Muscle of leg (tissue), 3 donors: ENCODE measurements at regions not wholly inside any gene's neighbourhood (a gene's known extent, or its start where the extent isn't known, plus 50 kb on each side); places are given as distances from the start of the nearest gene placed in this dataset.

ENCODE experiments used
- DNase-seq: peaks from one replicate; pipeline ENCODE4 v3.0.0; 2013
- H3K27ac ChIP-seq: one replicate; pipeline ENCODE4 v1.5.1; 2013; ENCODE audit warnings: mild to moderate bottlenecking, low read length, control low read depth
- H3K27me3 ChIP-seq: one replicate; pipeline ENCODE4 v1.6.1; 2013; ENCODE audit warnings: low read length; ENCODE audit not compliant: control insufficient read depth, insufficient read depth
- H3K36me3 ChIP-seq: one replicate; pipeline ENCODE4 v1.6.1; 2013; ENCODE audit warnings: low read length; ENCODE audit not compliant: control insufficient read depth, insufficient read depth
- H3K4me1 ChIP-seq: one replicate; pipeline ENCODE4 v1.6.1; 2013; ENCODE audit warnings: low read length; ENCODE audit not compliant: control insufficient read depth, insufficient read depth
- H3K4me3 ChIP-seq: one replicate; pipeline ENCODE4 v1.5.1; 2013; ENCODE audit warnings: low read length, control low read depth
- H3K9me3 ChIP-seq: replicated peaks from 2 replicates; pipeline ENCODE4 v1.6.1; 2013; ENCODE audit warnings: low read depth, low read length; ENCODE audit not compliant: control insufficient read depth
- WGBS: methylation state at CpG from one replicate; pipeline ENCODE4 v1.1.5; 2013; ENCODE audit warnings: missing lambda C conversion rate; ENCODE audit not compliant: insufficient coverage; 5-methylcytosine and 5-hydroxymethylcytosine counted together

- DNase-seq, result no peak
- Histone ChIP-seq H3K4me3 (no peak overlapping the region), H3K9me3 (peaks cover 8% of the 10 kb centered on the region), H3K27ac (no peak overlapping the region), H3K4me1 (peaks cover 5% of the 10 kb centered on the region), H3K36me3 (no peaks in the 10 kb centered on the region), H3K27me3 (no peaks in the 10 kb centered on the region)
- 86% methylated on average over 25 of the region's 25 CpGs for WGBS
These were observed 66.8 kb upstream of the RFLNA start for GRCh38 chr12:124227951-124228711.

- no peaks in the 10 kb centered on the region for H3K27me3 ChIP-seq
- no peak for DNase-seq
- no peak overlapping the region for H3K4me3 ChIP-seq
- H3K27ac ChIP-seq, result no peak overlapping the region
- H3K9me3 ChIP-seq, result peaks cover 8% of the 10 kb centered on the region
- H3K36me3 ChIP-seq, result no peaks in the 10 kb centered on the region
- peaks cover 5% of the 10 kb centered on the region for H3K4me1 ChIP-seq
These were observed 65.4 kb upstream of the RFLNA start for GRCh38 chr12:124229520-124229919.

DNA sequence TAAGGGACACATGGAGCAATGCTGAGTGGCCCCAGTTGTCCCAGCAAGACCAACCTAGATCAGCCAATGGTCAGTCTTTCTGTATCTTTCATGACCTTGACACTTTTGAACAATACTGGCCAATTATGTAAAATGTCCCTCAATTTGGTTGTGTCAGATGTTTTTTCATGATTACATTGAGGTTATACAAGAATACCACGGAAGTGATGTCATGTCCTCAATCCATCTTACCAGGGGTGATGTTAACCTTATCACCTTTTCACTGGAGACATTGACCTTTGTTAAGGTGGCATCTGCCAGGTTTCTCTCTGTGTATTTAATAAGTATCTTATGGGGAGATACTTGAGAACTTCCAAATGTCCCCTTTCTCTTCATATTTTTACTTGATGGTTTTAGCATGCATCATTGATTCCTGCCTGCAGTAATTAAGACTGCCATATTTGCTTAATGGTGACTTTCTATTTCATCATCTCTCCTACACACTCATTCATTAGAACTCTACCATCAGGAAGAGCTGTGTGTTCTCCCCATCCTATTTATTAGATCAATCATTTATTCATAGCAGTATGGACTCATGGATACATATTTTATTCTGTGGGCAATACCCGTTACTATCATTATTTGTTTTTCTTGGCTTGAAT lies 64.7 kb upstream of the RFLNA start:
- no CpG with 5 or more reads among the region's 2 CpGs for WGBS
- no peak for DNase-seq
- H3K9me3 ChIP-seq, result peaks cover 8% of the 10 kb centered on the region
- no peaks in the 10 kb centered on the region for H3K27me3 ChIP-seq
- H3K4me3 ChIP-seq, result no peak overlapping the region
- H3K27ac ChIP-seq, result no peak overlapping the region
- H3K36me3 ChIP-seq, result no peaks in the 10 kb centered on the region
- H3K4me1 ChIP-seq, result peaks cover 5% of the 10 kb centered on the region

- DNase-seq, result no peak
- H3K36me3 ChIP-seq, result no peaks in the 10 kb centered on the region
- peaks cover 8% of the 10 kb centered on the region for H3K9me3 ChIP-seq
- H3K4me3 ChIP-seq, result no peak overlapping the region
- H3K27ac ChIP-seq, result no peak overlapping the region
- no peaks in the 10 kb centered on the region for H3K27me3 ChIP-seq
- no CpG with 5 or more reads among the region's 3 CpGs for WGBS
- peaks cover 5% of the 10 kb centered on the region for H3K4me1 ChIP-seq
These were observed 64.1 kb upstream of the RFLNA start for GRCh38 chr12:124230789-124231188.

DNA sequence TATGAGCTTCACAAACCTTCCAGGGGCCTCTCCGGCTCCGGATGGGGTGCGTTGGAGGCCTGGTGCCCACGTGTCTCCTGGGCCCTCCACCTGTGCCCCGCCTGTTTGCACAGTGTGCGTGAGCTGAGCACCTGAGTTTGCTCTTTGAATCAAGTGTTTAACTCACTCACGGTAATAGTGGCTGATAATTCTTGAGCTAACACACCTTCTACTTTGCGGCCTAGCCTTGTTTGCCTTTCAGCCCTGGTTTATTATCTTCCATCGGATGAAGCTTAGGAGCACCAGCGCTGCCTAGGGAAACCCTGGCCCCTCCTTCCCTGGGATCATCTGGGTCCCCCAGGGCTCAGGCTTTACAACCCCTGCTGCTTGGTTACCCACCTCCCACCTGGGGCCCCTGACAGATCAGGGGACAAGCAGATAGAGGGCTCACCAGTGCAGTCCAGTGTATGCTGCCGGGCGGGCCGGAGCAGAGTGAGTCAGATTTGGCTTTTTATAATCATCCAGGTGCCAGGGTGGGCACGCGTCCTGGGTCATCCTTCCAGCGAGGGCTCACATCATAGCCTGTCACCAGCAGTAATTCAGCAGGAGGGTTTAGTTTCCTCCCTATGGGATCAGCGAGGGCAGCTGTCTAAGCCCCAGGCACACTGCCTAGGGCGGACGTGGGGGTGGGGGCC lies 62.8 kb upstream of the RFLNA start:
- peaks cover 5% of the 10 kb centered on the region for H3K4me1 ChIP-seq
- peaks cover 8% of the 10 kb centered on the region for H3K9me3 ChIP-seq
- 73% methylated on average over 16 of the region's 19 CpGs for WGBS
- H3K27me3 ChIP-seq, result no peaks in the 10 kb centered on the region
- H3K27ac ChIP-seq, result no peak overlapping the region
- DNase-seq, result no peak
- H3K4me3 ChIP-seq, result no peak overlapping the region
- H3K36me3 ChIP-seq, result no peaks in the 10 kb centered on the region

DNA sequence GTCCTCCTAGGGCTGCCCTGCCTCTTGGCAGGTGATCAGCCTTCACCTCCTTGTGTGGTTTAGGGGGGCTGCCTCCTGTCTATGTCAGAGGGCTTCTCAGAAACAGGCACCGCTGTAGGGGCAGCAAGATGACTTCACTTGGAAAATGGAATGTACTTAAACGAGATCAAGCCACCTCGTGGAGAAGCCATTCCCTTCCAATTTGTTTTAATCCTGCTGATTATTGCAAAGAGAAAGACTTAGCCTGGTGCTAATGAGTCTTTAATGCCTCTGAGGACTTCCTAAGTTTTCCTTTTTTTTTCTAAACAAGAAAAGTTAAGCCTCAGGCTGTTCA lies 62.3 kb upstream of the RFLNA start:
- Histone ChIP-seq H3K27ac (no peak overlapping the region), H3K27me3 (no peaks in the 10 kb centered on the region), H3K4me1 (peaks cover 5% of the 10 kb centered on the region), H3K9me3 (peaks cover 8% of the 10 kb centered on the region), H3K4me3 (no peak overlapping the region), H3K36me3 (no peaks in the 10 kb centered on the region)
- DNase-seq, result no peak
- WGBS, result 30% methylated on average over 2 of the region's 3 CpGs

GRCh38 chr12:124233041-124233796 lies 61.7 kb upstream of the RFLNA start:
- H3K4me1 ChIP-seq, result peaks cover 5% of the 10 kb centered on the region
- no peak overlapping the region for H3K4me3 ChIP-seq
- no peak overlapping the region for H3K27ac ChIP-seq
- peaks cover 8% of the 10 kb centered on the region for H3K9me3 ChIP-seq
- no peaks in the 10 kb centered on the region for H3K36me3 ChIP-seq
- no peaks in the 10 kb centered on the region for H3K27me3 ChIP-seq
- no peak for DNase-seq
- 100% methylated on average over 2 of the region's 5 CpGs for WGBS

DNA sequence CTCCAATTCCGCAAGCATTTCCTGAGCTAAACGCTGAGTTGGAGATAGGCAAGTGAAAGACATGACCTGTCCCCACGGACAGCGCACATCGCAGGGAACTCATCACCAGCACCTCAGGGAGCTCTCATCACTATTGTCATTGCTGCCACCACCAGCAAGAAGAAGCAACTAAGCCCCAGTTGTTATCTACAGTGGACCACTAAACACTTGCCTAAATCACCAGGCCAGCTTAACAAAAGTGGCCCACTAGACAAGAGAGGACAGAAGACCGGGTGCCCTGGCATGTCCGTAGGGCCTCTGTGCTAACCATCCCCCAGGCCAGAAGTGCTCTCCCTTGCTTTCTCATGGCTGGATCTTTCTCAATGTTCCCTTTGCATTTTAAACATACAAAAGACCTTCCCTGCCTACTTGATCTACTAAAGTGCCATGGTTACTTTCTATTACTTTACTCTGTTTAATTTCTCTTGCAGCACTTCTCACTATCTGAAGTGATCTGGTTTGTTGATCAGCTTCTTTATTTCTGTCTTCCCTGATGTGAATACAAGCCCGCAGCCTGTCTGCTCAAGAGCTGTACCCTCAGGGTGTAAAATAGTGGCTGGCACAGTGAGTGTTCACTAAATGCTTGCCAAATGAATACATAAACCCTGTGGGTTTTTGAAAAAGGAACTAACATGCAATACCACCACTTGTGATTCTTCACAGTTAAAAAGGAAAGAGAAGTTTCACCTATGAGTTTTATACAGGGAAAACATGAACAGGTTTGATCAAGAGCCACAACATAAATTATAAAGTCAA lies 60.9 kb upstream of the RFLNA start:
- Histone ChIP-seq H3K4me3 (no peak overlapping the region), H3K27me3 (no peaks in the 10 kb centered on the region), H3K9me3 (peaks cover 8% of the 10 kb centered on the region), H3K27ac (no peak overlapping the region), H3K36me3 (no peaks in the 10 kb centered on the region), H3K4me1 (peaks cover 5% of the 10 kb centered on the region)
- WGBS, result 80% methylated on average over 5 of the region's 8 CpGs
- no peak for DNase-seq

- no CpG with 5 or more reads among the region's 5 CpGs for WGBS
- Histone ChIP-seq H3K4me1 (peaks cover 5% of the 10 kb centered on the region), H3K9me3 (peaks cover 3% of the 10 kb centered on the region), H3K27ac (no peak overlapping the region), H3K4me3 (no peak overlapping the region), H3K36me3 (no peaks in the 10 kb centered on the region), H3K27me3 (no peaks in the 10 kb centered on the region)
- no peak for DNase-seq
These were observed 58.3 kb upstream of the RFLNA start for GRCh38 chr12:124236625-124237031.
